ENCODE measurements at regions not wholly inside any gene's neighbourhood (a gene's known extent, or its start where the extent isn't known, plus 50 kb on each side); places are given as distances from the start of the nearest gene placed in this dataset.
"Not testable (repeated sequence)": the region's sequence is repeated elsewhere in the genome, so short reads cannot be mapped to it uniquely, and the experiment has no call there.

DNA sequence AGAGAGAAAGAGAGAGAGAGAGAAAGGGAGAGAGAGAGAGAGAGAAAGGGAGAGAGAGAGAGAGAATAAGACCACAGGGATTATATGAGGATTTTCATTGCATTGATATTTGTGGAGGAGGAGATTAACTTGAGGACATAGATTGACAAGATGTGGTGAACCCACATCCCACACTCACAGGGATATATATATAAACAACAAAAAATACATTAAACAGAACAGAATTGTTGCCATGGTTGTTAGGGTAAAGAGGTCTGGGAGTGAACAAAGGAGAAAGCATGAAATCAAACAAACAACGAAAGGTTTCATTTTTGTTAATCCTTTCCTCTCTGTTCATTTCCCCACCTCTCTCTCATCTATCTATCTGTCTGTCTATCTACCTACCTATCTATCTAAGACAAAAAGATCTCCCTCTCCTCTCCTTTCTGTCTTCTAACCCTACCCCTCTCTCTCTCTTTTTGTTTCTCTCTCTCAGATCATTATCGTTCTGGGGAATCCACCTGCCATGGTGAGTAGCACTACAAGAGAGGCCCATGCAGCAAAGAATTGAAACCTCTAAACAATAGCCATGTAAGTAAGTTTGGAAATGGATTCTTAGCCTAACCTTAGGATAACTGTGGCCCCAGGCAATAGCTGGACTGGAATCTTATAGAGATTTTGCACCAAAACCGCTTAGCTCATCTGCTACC is 280.9 kb downstream of the RAP2B start:
- no peak for DNase-seq

GRCh38 chr3:153443961-153444360 is 281.9 kb downstream of the RAP2B start:
- no peak for DNase-seq

DNA sequence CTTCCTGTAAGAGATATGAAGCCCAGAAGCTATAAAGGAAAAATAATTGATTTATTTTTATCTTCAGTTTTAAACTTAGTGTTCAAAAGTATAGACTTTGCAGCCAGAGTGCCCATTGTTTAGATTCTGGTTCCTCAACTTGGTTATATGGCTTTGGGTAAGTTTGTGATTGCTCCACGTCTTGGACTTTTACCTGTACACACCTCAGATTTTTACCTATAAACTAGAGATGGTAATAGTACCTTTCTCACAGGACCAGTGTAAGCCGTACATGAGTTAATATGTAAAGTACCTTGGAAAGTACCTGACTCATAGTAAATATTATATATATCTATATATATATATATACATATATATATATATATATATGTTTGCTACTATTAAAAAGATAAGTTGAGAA is 283.8 kb downstream of the RAP2B start:
- no peak for DNase-seq

- no peak for DNase-seq
Observed at GRCh38 chr3:153448151-153448829, 286.3 kb downstream of the RAP2B start.

GRCh38 chr3:153456833-153457545 is 295.0 kb downstream of the RAP2B start:
- DNase-seq: no peak

GRCh38 chr3:153458881-153459280 is 296.9 kb downstream of the RAP2B start:
- DNase-seq: no peak

- no peak for DNase-seq
Observed at GRCh38 chr3:153462545-153462944, 300.5 kb downstream of the RAP2B start.

DNA sequence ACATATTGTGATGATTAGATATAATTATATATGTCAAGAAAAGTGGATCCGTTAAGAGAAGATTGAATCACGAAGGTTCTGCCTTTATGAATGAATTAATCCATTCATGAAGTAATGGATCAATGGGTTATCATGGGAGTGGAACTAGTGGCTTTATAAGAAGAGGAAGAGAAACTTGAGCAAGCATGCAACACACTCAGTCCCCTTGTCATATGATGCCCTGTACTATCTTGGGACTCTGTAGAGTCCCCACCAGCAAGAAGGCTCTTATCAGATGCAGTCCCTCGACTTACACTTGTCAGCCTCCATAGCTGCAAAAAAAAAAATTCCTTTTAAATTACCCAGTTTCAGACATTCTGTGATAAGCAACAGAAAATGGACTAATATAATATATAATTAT is 301.9 kb downstream of the RAP2B start:
- no peak for DNase-seq

- no peak for DNase-seq
Observed at GRCh38 chr3:153469162-153469561, 307.1 kb downstream of the RAP2B start.

- DNase-seq: no peak
Observed at GRCh38 chr3:153484842-153485241, 322.8 kb downstream of the RAP2B start.

- no peak for DNase-seq
Observed at GRCh38 chr3:153495422-153495821, 333.4 kb downstream of the RAP2B start.

DNA sequence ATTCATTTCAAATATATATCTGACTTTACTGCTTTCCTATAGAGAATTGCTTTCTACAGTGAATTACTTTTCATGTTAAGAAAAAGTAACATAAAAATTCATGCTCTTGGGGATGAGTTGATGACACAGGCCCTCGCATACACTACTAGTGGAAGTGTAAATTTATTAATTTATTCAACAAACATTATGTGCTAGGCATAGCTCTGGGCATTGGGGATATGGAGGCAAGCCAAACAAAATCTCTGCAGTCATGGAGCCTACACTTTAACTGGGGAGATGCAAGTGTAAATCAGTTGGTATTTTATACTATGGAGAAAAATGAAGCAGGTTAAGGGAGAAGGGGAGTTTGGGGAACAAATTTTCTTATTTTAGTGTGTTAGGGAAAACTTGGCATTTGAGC is 340.7 kb downstream of the RAP2B start:
- DNase-seq: no peak

GRCh38 chr3:153503873-153504272 is 341.8 kb downstream of the RAP2B start:
- no peak for DNase-seq

DNA sequence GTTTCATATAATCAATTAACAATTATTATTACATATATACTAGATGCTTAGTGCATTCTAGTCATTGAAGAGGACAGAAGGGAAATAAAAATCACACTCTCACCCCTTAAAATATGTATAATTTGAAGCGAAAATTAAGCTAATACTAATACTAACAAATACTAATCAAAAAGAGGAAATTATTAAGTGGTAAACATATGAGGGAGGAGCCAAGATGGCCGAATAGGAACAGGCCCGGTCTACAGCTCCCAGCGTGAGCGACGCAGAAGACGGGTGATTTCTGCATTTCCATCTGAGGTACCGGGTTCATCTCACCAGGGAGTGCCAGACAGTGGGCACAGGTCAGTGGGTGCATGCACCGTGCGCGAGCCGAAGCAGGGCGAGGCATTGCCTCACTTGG is 344.2 kb downstream of the RAP2B start:
- DNase-seq: not testable (repeated sequence)

- DNase-seq: not testable (repeated sequence)
Observed at GRCh38 chr3:153506686-153507085, 344.7 kb downstream of the RAP2B start.

- no peak for DNase-seq
Observed at GRCh38 chr3:153513236-153513635, 351.2 kb downstream of the RAP2B start.

DNA sequence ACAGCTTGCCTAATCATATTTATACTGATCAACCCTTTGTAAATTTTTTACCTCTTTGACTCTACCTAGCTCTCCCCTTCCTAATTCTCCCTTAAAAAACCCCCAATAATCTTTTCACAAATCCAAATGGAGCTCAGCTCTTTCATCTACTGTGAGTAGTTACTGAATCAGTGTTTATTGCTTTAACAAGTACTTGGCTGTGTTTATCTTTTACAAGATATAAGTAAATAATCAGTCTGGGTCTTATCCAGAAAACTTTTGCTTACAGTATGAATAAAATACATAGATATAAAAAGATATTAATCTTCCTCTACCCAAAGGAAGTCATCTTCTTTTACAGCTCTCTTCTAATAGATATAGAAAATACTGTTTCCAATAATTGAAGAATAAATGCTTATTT is 366.4 kb downstream of the RAP2B start:
- no peak for DNase-seq

- no peak for DNase-seq
Observed at GRCh38 chr3:153539263-153539662, 377.2 kb downstream of the RAP2B start.

DNA sequence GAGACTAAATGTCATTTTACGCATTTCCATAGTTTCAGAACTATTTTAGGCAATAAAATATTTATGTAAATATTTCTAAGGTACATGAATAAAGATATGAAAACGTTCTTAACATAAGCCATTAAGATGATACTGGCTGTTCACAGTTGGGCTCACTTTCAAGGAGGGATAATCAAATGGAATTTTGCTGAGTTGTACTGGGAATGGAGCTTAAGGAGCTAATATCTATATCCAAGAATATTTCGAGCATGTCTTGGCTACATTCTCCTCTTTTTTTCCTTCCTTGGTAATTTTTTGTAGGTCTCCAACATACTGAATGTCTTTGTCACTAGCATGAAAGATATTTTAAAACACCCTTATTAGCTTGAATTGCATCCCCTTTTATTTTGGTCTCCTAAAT is 383.4 kb downstream of the RAP2B start:
- no peak for DNase-seq

- no peak for DNase-seq
Observed at GRCh38 chr3:153547970-153548369, 385.9 kb downstream of the RAP2B start.

DNA sequence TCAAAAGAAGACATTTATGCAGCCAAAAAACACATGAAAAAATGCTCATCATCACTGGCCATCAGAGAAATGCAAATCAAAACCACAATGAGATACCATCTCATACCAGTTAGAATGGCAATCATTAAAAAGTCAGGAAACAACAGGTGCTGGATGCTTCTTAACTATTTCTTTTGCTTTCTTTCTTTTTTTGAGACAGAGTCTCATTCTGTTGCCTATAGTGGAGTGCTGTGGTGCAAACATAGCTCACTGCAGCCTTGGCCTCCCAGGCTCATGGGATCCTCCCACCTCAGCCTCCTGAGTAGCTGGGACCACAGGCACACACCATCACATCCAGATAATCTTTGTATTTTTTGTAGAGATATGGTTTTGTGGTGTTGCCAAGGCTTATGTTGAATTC is 387.7 kb downstream of the RAP2B start:
- not testable (repeated sequence) for DNase-seq

- DNase-seq: no peak
Observed at GRCh38 chr3:153551536-153552285, 389.7 kb downstream of the RAP2B start.

Measured in right kidney (tissue), 1 donor.